ENCODE measurements at regions not wholly inside any gene's neighbourhood (a gene's known extent, or its start where the extent isn't known, plus 50 kb on each side); places are given as distances from the start of the nearest gene placed in this dataset.

- Mint-ChIP-seq H3K4me3 (no peak overlapping the region), H3K27me3 (peaks cover 3% of the 10 kb centered on the region), H3K36me3 (ENCODE audit: low read depth) (no peaks in the 10 kb centered on the region), H3K27ac (no peak overlapping the region), H3K9me3 (ENCODE audit: low read depth) (peaks cover 9% of the 10 kb centered on the region), H3K4me1 (no peaks in the 10 kb centered on the region)
- intact Hi-C loops (cut with DNase I, micrococcal nuclease), result no loop called here
- ChIA-PET POLR2A (no interaction called here), CTCF (no interaction called here)
- no peak for DNase-seq
- no peak for ATAC-seq
These were observed 164.3 kb upstream of the ARL4C start for GRCh38 chr2:234661175-234661574.

DNA sequence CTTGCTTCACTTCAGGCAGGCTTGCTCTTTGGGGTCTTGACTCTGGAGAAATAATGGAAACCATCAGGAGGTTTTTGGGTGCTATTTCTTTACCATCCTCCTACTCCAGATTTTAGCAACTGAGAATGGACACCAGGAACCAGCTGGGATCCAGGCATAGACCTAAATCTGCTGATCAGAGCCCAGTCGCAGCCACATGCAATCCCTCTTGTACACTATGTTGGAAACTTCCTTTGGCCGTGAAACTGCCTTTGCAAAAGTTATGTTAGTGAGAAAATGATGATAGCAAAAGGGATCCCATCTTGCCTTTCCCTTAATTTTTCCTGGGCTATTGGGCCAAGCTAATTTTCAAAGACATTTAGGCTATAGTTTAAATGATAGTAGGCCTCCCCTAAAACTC lies 158.8 kb upstream of the ARL4C start:
- intact Hi-C loops (cut with DNase I, micrococcal nuclease), result no loop called here
- no peaks in the 10 kb centered on the region for H3K36me3 Mint-ChIP-seq (ENCODE audit: low read depth)
- no peak overlapping the region for H3K27ac Mint-ChIP-seq
- H3K9me3 Mint-ChIP-seq (ENCODE audit: low read depth), result no peaks in the 10 kb centered on the region
- no peak overlapping the region for H3K4me3 Mint-ChIP-seq
- H3K27me3 Mint-ChIP-seq, result peaks cover 11% of the 10 kb centered on the region
- H3K4me1 Mint-ChIP-seq, result no peaks in the 10 kb centered on the region
- ChIA-PET POLR2A (no interaction called here), CTCF (interaction anchor here (0.6 to 1.1 kb wide), 2 partner anchors 60 to 379 kb away, joined by 3 read pairs; no protein-coding TSS in a partner anchor)
- no peak for DNase-seq
- no peak for ATAC-seq

DNA sequence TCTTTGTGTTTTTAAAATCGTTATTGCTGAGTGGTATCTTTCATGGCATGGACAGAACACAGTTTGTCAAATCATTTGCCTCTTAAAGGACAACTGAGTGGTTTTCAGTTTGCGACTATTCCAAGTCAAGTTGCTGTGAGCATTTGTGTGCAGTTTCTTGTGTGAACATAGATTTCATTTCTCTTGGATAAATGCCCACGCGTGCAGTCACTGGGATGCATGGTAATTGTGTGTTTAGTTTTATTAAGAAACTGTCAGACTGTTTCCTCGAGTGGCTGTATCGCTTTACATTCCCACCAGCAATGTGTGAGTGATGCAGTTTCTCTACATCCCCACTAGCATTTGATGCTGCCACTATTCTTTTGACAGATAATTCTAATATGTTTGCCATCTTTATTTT lies 154.0 kb upstream of the ARL4C start:
- intact Hi-C loops (cut with DNase I, micrococcal nuclease), result no loop called here
- ChIA-PET CTCF (no interaction called here), POLR2A (no interaction called here)
- H3K27me3 Mint-ChIP-seq, result peaks cover 13% of the 10 kb centered on the region
- no peak overlapping the region for H3K4me3 Mint-ChIP-seq
- no peak overlapping the region for H3K27ac Mint-ChIP-seq
- no peak for ATAC-seq
- DNase-seq, result no peak
- H3K4me1 Mint-ChIP-seq, result no peaks in the 10 kb centered on the region
- H3K9me3 Mint-ChIP-seq (ENCODE audit: low read depth), result no peaks in the 10 kb centered on the region
- no peaks in the 10 kb centered on the region for H3K36me3 Mint-ChIP-seq (ENCODE audit: low read depth)

- H3K27me3 Mint-ChIP-seq, result peaks cover 13% of the 10 kb centered on the region
- no peaks in the 10 kb centered on the region for H3K36me3 Mint-ChIP-seq (ENCODE audit: low read depth)
- H3K9me3 Mint-ChIP-seq (ENCODE audit: low read depth), result no peaks in the 10 kb centered on the region
- no peak overlapping the region for H3K4me3 Mint-ChIP-seq
- no peak for DNase-seq
- POLR2A ChIA-PET, result no interaction called here
- H3K27ac Mint-ChIP-seq, result no peak overlapping the region
- CTCF ChIA-PET, result no interaction called here
- intact Hi-C loops (cut with DNase I, micrococcal nuclease), result no loop called here
- no peaks in the 10 kb centered on the region for H3K4me1 Mint-ChIP-seq
- no peak for ATAC-seq
These were observed 153.1 kb upstream of the ARL4C start for GRCh38 chr2:234649951-234650350.

- Mint-ChIP-seq H3K27me3 (peaks cover 10% of the 10 kb centered on the region), H3K27ac (no peak overlapping the region), H3K4me1 (no peaks in the 10 kb centered on the region), H3K4me3 (no peak overlapping the region), H3K36me3 (ENCODE audit: low read depth) (no peaks in the 10 kb centered on the region), H3K9me3 (ENCODE audit: low read depth) (peaks cover 8% of the 10 kb centered on the region)
- DNase-seq (no peak), ATAC-seq (no peak)
- ChIA-PET POLR2A (no interaction called here), CTCF (interaction anchor here (1.0 kb wide), 1 partner anchor 98 kb away, joined by 4 read pairs; no protein-coding TSS in a partner anchor)
- intact Hi-C loops (cut with DNase I, micrococcal nuclease), result no loop called here
These were observed 146.5 kb upstream of the ARL4C start for GRCh38 chr2:234643407-234643806.

- Mint-ChIP-seq H3K4me3 (no peak overlapping the region), H3K9me3 (ENCODE audit: low read depth) (peaks cover 9% of the 10 kb centered on the region), H3K4me1 (no peaks in the 10 kb centered on the region), H3K36me3 (ENCODE audit: low read depth) (no peaks in the 10 kb centered on the region), H3K27me3 (peaks cover 10% of the 10 kb centered on the region), H3K27ac (no peak overlapping the region)
- DNase-seq (no peak), ATAC-seq (no peak)
- ChIA-PET POLR2A (no interaction called here), CTCF (no interaction called here)
- intact Hi-C loops (cut with DNase I, micrococcal nuclease), result no loop called here
These were observed 144.2 kb upstream of the ARL4C start for GRCh38 chr2:234641086-234641485.

DNA sequence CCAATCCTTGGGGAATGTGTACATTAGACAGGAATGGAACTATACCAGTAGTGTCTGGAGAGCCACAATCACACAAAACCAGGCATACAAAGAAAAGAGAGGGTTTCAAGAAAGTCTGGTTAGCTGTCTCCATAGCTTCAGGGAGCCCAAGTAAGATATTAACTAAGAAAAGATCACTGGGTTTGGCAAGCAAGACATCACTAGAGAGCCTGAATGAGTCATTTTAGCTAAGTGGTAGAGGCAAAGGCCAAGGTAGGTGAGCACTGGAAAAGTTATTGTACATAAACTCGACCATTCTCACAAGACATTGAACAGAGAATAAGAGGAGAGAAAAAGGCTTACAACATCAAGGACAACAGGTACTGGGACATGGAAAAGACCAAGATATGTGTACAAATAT lies 143.8 kb upstream of the ARL4C start:
- peaks cover 10% of the 10 kb centered on the region for H3K27me3 Mint-ChIP-seq
- CTCF ChIA-PET, result no interaction called here
- intact Hi-C loops (cut with DNase I, micrococcal nuclease), result no loop called here
- H3K9me3 Mint-ChIP-seq (ENCODE audit: low read depth), result peaks cover 10% of the 10 kb centered on the region
- H3K36me3 Mint-ChIP-seq (ENCODE audit: low read depth), result no peaks in the 10 kb centered on the region
- no peak overlapping the region for H3K4me3 Mint-ChIP-seq
- no peaks in the 10 kb centered on the region for H3K4me1 Mint-ChIP-seq
- POLR2A ChIA-PET, result no interaction called here
- ATAC-seq, result no peak
- DNase-seq, result no peak
- no peak overlapping the region for H3K27ac Mint-ChIP-seq

- H3K27ac Mint-ChIP-seq, result no peak overlapping the region
- POLR2A ChIA-PET, result no interaction called here
- H3K4me1 Mint-ChIP-seq, result no peaks in the 10 kb centered on the region
- CTCF ChIA-PET, result no interaction called here
- H3K9me3 Mint-ChIP-seq (ENCODE audit: low read depth), result peaks cover 7% of the 10 kb centered on the region
- no peak for DNase-seq
- no peak overlapping the region for H3K4me3 Mint-ChIP-seq
- intact Hi-C loops (cut with DNase I, micrococcal nuclease), result no loop called here
- peaks cover 10% of the 10 kb centered on the region for H3K27me3 Mint-ChIP-seq
- H3K36me3 Mint-ChIP-seq (ENCODE audit: low read depth), result no peaks in the 10 kb centered on the region
- no peak for ATAC-seq
These were observed 142.1 kb upstream of the ARL4C start for GRCh38 chr2:234638966-234639365.

- Mint-ChIP-seq H3K36me3 (ENCODE audit: low read depth) (no peaks in the 10 kb centered on the region), H3K4me3 (no peak overlapping the region), H3K9me3 (ENCODE audit: low read depth) (peaks cover 2% of the 10 kb centered on the region), H3K4me1 (no peaks in the 10 kb centered on the region), H3K27me3 (peaks cover 6% of the 10 kb centered on the region), H3K27ac (no peak overlapping the region)
- ChIA-PET POLR2A (no interaction called here), CTCF (no interaction called here)
- DNase-seq (no peak), ATAC-seq (no peak)
- intact Hi-C loops (cut with DNase I, micrococcal nuclease), result no loop called here
These were observed 138.4 kb upstream of the ARL4C start for GRCh38 chr2:234635284-234635683.

DNA sequence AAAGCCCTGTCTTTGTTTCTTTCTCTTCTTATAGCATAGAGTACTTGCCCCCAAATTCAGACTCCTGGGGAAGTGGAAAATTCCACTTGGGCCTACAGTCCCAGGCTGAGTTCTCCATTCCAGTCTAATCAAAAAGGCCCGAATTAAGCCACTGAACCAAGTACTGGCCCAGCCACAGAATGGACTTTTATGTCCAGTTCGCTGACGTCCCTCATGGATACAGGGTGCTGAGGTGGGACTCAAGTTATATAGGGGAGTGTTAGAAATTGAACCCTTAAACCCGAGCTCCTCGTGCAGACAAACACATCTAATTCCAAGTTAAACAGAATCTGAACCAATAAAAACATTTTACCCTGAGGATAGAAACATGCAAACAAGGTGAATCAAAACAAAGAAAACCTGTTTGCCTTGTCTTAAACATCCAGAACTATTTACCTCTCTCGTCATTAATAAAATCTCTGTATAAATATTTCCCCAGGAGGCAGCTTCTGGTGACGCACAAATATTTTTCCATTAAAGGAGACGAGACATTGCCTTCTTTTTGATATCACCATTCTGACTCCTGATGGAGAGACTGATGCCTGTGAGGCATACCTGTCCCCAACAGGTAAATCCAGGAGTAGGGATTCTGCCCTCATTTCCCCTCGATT lies 136.8 kb upstream of the ARL4C start:
- no peak for ATAC-seq
- no peak overlapping the region for H3K27ac Mint-ChIP-seq
- H3K9me3 Mint-ChIP-seq (ENCODE audit: low read depth), result peaks cover 2% of the 10 kb centered on the region

GRCh38 chr2:234632527-234633391 lies 135.9 kb upstream of the ARL4C start:
- Mint-ChIP-seq H3K9me3 (ENCODE audit: low read depth) (peaks cover 2% of the 10 kb centered on the region), H3K4me3 (no peak overlapping the region), H3K27ac (no peak overlapping the region), H3K4me1 (no peaks in the 10 kb centered on the region), H3K36me3 (ENCODE audit: low read depth) (no peaks in the 10 kb centered on the region), H3K27me3 (peaks cover 10% of the 10 kb centered on the region)
- ATAC-seq (no peak), DNase-seq (no peak)
- ChIA-PET CTCF (no interaction called here), POLR2A (no interaction called here)
- intact Hi-C loops (cut with DNase I, micrococcal nuclease), result no loop called here

More for the DNA sequence above, 136.8 kb upstream of the ARL4C start:
- ChIA-PET POLR2A (no interaction called here), CTCF (interaction anchor here (1.0 kb wide), 1 partner anchor 9 kb away, joined by 4 read pairs; no protein-coding TSS in a partner anchor)
- intact Hi-C loops (cut with DNase I, micrococcal nuclease), result no loop called here
- H3K4me1 Mint-ChIP-seq, result no peaks in the 10 kb centered on the region
- DNase-seq, result no peak
- no peaks in the 10 kb centered on the region for H3K36me3 Mint-ChIP-seq (ENCODE audit: low read depth)
- H3K4me3 Mint-ChIP-seq, result no peak overlapping the region
- peaks cover 9% of the 10 kb centered on the region for H3K27me3 Mint-ChIP-seq
